ENCODE measurements at regions not wholly inside any gene's neighbourhood (a gene's known extent, or its start where the extent isn't known, plus 50 kb on each side); places are given as distances from the start of the nearest gene placed in this dataset.

DNA sequence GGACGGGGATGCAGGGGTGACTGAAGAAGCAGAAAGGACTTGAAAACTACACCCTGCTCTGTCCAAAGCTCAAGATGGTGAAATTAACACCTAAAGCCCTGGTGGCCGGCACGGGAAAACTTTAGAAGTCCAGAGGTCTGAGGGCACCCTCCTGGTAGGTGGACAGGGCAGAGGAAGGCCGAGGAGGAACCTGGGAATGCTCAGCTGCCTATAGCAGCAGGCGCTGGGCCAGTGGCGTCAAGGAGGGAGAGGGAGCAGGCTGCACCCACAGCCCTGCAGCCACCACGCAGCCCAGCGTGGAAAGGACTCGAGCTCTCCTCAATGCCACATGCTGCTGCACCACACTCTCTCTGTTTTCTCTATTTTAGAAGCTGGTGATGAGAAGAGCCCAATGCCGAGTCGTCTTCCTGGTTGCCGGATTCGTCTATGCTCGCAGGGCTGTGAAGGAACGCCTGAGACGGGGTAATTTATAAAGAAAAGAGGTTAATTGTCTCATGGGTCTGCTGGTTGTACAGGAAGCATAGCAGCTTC lies 248.3 kb upstream of the AFDN start:
- TF ChIP-seq EP300 (IDR thresholded peaks at IDR 0.05), result no peak
- no peak for TF ChIP-seq CTCF (IDR thresholded peaks at IDR 0.05)
- Histone ChIP-seq H3K27ac (no peak overlapping the region), H3K36me3 (no peaks in the 10 kb centered on the region), H3K9me3 (peaks cover 0 to 14% (median 4%) of the 10 kb centered on the region in 4 donors), H3K27me3 (no peaks in the 10 kb centered on the region), H3K4me1 (peaks cover 0 to 15% (median 0%) of the 10 kb centered on the region in 4 donors), H3K4me3 (no peak overlapping the region)
- WGBS, 2 donors, result 94 to 97% methylated on average over 16 of the region's 16 CpGs
- DNase-seq (ENCODE audit: low spot score in 2 of 2), result no peak

DNA sequence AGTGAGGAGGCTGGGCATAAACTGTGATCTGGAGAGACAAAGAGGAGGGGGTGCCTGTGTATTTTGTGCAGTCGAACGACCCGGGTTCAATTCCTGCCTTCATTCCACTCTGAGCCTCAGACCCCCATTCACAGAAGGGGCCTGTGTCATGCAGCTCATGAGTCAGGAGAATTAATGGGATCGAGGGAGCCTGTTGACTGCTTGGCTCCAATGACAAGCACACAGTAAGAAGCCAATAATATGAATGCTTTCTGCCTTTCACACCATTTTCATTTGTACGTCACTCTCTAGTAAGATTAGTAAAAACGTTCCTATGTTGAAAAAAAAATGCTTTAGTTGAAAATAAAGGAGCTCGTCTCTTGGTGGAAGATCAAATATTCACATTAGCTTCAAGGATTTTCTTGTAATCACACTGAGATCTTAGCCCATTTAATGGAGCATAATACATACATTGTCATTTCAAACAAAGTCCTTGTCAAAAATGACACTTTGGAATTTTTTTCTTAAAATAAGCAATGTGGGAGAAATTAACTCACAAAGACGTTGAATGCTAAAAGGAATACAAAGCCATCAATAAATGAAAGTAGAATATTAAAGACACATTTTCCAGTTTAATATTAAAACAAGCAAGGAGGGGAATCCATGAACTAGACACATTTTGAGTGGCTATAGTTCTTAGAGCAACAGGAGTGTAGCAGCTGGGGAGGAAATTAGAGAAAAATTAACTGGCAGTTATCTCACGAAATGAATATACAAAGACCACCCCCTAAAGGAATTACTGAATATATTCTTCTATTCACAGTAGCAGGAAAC lies 246.7 kb upstream of the AFDN start:
- no peaks in the 10 kb centered on the region for H3K27me3 ChIP-seq
- 34 to 45% methylated on average over 9 of the region's 9 CpGs for WGBS, 2 donors
- H3K9me3 ChIP-seq, result peaks cover 0 to 26% (median 10%) of the 10 kb centered on the region in 4 donors
- no peak overlapping the region for H3K4me3 ChIP-seq
- no peaks in the 10 kb centered on the region for H3K36me3 ChIP-seq
- no peak for DNase-seq (ENCODE audit: low spot score in 2 of 2)
- no peak for TF ChIP-seq POLR2A (IDR thresholded peaks at IDR 0.05)
- TF ChIP-seq EP300 (IDR thresholded peaks at IDR 0.05), result no peak
- TF ChIP-seq CTCF (IDR thresholded peaks at IDR 0.05), result no peak
- H3K27ac ChIP-seq, result no peak overlapping the region
- H3K4me1 ChIP-seq, result peaks cover 0 to 1% (median 0%) of the 10 kb centered on the region in 4 donors

DNA sequence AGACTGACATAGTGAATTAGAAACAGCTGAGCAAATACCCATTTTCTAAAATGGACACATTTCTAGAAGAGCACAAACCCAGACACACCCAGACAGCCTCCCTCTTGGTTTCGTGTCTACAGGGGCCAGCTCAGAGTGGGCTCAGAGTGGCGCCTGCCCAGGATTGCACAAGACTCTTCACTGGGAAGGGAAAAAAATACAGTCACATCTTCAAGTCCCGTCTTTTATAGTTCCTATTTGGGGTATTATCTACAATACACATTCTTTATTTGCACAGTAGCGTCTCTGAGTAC lies 246.1 kb upstream of the AFDN start:
- H3K27me3 ChIP-seq, result no peaks in the 10 kb centered on the region
- peak in 1 of 2 donors; percentile 3 for DNase-seq (ENCODE audit: low spot score in 2 of 2)
- H3K9me3 ChIP-seq, result peaks cover 0 to 26% (median 10%) of the 10 kb centered on the region in 4 donors
- no peaks in the 10 kb centered on the region for H3K36me3 ChIP-seq
- H3K4me3 ChIP-seq, result no peak overlapping the region
- WGBS, 2 donors, result 31 to 51% methylated on average over 4 of the region's 4 CpGs
- H3K4me1 ChIP-seq, result no peaks in the 10 kb centered on the region
- no peak overlapping the region for H3K27ac ChIP-seq
- TF ChIP-seq EP300 (IDR thresholded peaks at IDR 0.05) (no peak), CTCF (IDR thresholded peaks at IDR 0.05) (no peak)

DNA sequence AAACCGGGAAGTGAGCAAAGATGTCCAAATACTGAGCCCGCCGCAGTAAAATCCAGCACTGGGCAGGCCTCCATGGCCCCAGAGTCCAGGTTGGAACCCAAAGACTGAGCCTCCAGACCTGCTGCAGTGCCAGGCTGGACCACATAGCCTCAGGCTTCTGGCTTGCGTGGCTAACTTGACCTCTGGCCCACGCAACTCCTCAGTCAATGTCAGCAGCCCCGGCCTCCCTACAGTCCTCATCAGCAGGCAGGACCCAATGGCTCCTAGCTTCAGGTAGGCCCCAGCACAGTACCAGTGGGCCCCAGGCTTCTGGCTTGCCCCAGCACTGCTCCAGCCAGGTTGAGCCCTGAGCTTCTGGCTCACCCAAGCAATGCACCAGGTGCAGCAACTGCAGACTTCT lies 245.1 kb upstream of the AFDN start:
- Histone ChIP-seq H3K36me3 (no peaks in the 10 kb centered on the region), H3K9me3 (peaks cover 0 to 32% (median 10%) of the 10 kb centered on the region in 4 donors), H3K4me1 (no peaks in the 10 kb centered on the region), H3K4me3 (no peak overlapping the region), H3K27ac (no peak overlapping the region), H3K27me3 (no peaks in the 10 kb centered on the region)
- DNase-seq (ENCODE audit: low spot score in 2 of 2), result peak in 1 of 2 donors; percentile 2
- WGBS, 2 donors, result 84 to 92% methylated on average over 6 of the region's 6 CpGs
- TF ChIP-seq CTCF (IDR thresholded peaks at IDR 0.05), result no peak
- TF ChIP-seq EP300 (IDR thresholded peaks at IDR 0.05), result no peak
- TF ChIP-seq POLR2A (IDR thresholded peaks at IDR 0.05), result no peak

DNA sequence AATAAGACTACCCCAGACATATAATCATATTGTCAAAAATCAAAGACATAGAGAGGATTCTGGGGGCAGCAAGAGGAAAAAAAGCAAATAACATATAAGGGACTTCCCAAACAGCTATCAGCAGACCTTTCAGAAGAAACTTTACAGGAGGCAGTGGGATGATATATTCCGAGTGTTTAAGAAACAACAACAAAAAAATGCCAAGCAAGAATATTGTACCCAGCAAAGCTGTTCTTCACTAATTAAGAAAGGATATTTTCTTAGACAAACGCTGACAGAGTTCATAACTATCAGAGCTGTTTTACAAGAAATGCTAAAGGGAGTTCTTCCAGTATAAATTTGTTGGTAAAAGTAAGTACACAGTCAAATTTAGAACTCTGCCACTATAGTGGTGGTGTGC lies 243.3 kb upstream of the AFDN start:
- H3K4me1 ChIP-seq, result no peaks in the 10 kb centered on the region
- no peak for DNase-seq (ENCODE audit: low spot score in 2 of 2)
- H3K36me3 ChIP-seq, result no peaks in the 10 kb centered on the region
- H3K27ac ChIP-seq, result no peak overlapping the region
- peaks cover 0 to 44% (median 10%) of the 10 kb centered on the region in 4 donors for H3K9me3 ChIP-seq
- H3K27me3 ChIP-seq, result no peaks in the 10 kb centered on the region
- H3K4me3 ChIP-seq, result no peak overlapping the region
- WGBS, 2 donors, result 93 to 94% methylated on average over 2 of the region's 2 CpGs
- TF ChIP-seq POLR2A (IDR thresholded peaks at IDR 0.05), result no peak
- TF ChIP-seq CTCF (IDR thresholded peaks at IDR 0.05), result no peak
- no peak for TF ChIP-seq EP300 (IDR thresholded peaks at IDR 0.05)

All from tibial nerve (tissue), 4 donors.